GM12891 (cell line): ENCODE measurements at regions not wholly inside any gene's neighbourhood (a gene's known extent, or its start where the extent isn't known, plus 50 kb on each side); places are given as distances from the start of the nearest gene placed in this dataset.

ENCODE experiments used
- PAX5 ChIP-seq: IDR thresholded peaks from 2 replicates; pipeline ENCODE4 v1.6.1; 2011; ENCODE audit warnings: low read length, moderate library complexity, mild to moderate bottlenecking; ENCODE audit not compliant: insufficient read depth, severe bottlenecking
- POLR2A ChIP-seq: IDR thresholded peaks from 2 replicates; pipeline ENCODE4 v1.6.1; 2011; ENCODE audit warnings: low read depth, low read length, control low read depth
- POLR2AphosphoS5 ChIP-seq: IDR thresholded peaks from 2 replicates; pipeline ENCODE4 v1.6.1; 2011; ENCODE audit warnings: low read depth, low read length, control low read depth
- SPI1 ChIP-seq: IDR thresholded peaks from 2 replicates; pipeline ENCODE4 v1.6.1; 2011; ENCODE audit warnings: low read depth, low read length, control low read depth
- TAF1 ChIP-seq: IDR thresholded peaks from 2 replicates; pipeline ENCODE4 v1.6.1; 2011; ENCODE audit warnings: low read depth, low read length, control low read depth

GRCh38 chr16:16937576-16937975 is 533.2 kb downstream of the XYLT1 start:
- no peak for TF ChIP-seq POLR2A
- no peak for TF ChIP-seq POLR2AphosphoS5
- TF ChIP-seq TAF1: no peak
- TF ChIP-seq SPI1: no peak
- TF ChIP-seq PAX5: no peak
